Tibial nerve (tissue), 4 donors: ENCODE measurements at regions not wholly inside any gene's neighbourhood (a gene's known extent, or its start where the extent isn't known, plus 50 kb on each side); places are given as distances from the start of the nearest gene placed in this dataset.

ENCODE experiments used
- DNase-seq, 2 donors: peaks; one replicate each; pipeline ENCODE4 v3.0.0-alpha.2; 2019; ENCODE audit warnings: low spot score in 2 of 2
- H3K27ac ChIP-seq, 4 donors: fragments of 200-600 bp; sonication (generic) in 3 of 4; one replicate each; pipeline ENCODE4 v1.5.1; 2017 to 2019; ENCODE audit warnings: mild to moderate bottlenecking in 1 of 4
- H3K27me3 ChIP-seq, 2 donors: fragments of 200-600 bp; sonication (generic) in 1 of 2; one replicate each; pipeline versions ENCODE4 v1.5.1 to v1.6.0; 2017 to 2019
- H3K36me3 ChIP-seq, 3 donors: fragments of 200-600 bp; sonication (generic); one replicate each; pipeline ENCODE4 v1.5.1; 2018 to 2019
- H3K4me1 ChIP-seq, 4 donors: fragments of 200-600 bp; sonication (generic) in 3 of 4; one replicate each; pipeline ENCODE4 v1.5.1; 2017 to 2019
- H3K4me3 ChIP-seq, 4 donors: fragments of 200-600 bp; sonication (generic) in 3 of 4; one replicate each; pipeline ENCODE4 v1.5.1; 2017 to 2019; ENCODE audit warnings: mild to moderate bottlenecking in 1 of 4, moderate library complexity in 1 of 4
- H3K9me3 ChIP-seq, 4 donors: fragments of 200-600 bp; sonication (generic) in 3 of 4; one replicate each; pipeline ENCODE4 v1.5.1; 2017 to 2019
- CTCF ChIP-seq, 5 experiments: fragments of 200-600 bp in 3 of 5; fragments of 450-650 bp in 2 of 5; sonication (generic) in 3 of 5; IDR thresholded peaks; one replicate each; pipeline ENCODE4 v1.5.1; 2016 to 2019; ENCODE audit warnings: antibody characterized with exemption in 5 of 5, mild to moderate bottlenecking in 3 of 5, moderate library complexity in 2 of 5
- EP300 ChIP-seq, 2 donors: sonication (generic); formaldehyde crosslinking; IDR thresholded peaks; one replicate each; pipeline ENCODE4 v1.6.1; 2017; ENCODE audit warnings: antibody characterized with exemption in 2 of 2, mild to moderate bottlenecking in 1 of 2
- POLR2A ChIP-seq, 2 donors: fragments of 450-650 bp; IDR thresholded peaks; one replicate each; pipeline ENCODE4 v1.6.1; 2017; ENCODE audit warnings: antibody characterized with exemption in 2 of 2, mild to moderate bottlenecking in 2 of 2, moderate library complexity in 2 of 2
- WGBS, 2 donors: methylation state at CpG; one replicate each; pipeline ENCODE4 v1.1.5; 2018; 5-methylcytosine and 5-hydroxymethylcytosine counted together

- 90 to 96% methylated on average over 5 of the region's 5 CpGs for WGBS, 2 donors
- TF ChIP-seq EP300 (IDR thresholded peaks at IDR 0.05) (no peak), CTCF (IDR thresholded peaks at IDR 0.05) (no peak), POLR2A (IDR thresholded peaks at IDR 0.05) (no peak)
- Histone ChIP-seq H3K9me3 (no peaks in the 10 kb centered on the region), H3K27me3 (no peaks in the 10 kb centered on the region), H3K27ac (no peak overlapping the region), H3K4me3 (no peak overlapping the region), H3K36me3 (no peaks in the 10 kb centered on the region), H3K4me1 (peaks cover 0 to 13% (median 2%) of the 10 kb centered on the region in 4 donors)
- no peak for DNase-seq
Measured at GRCh38 chr5:38638656-38639055, 82.2 kb upstream of the LIFR start.

GRCh38 chr5:38639377-38640358, 83.2 kb upstream of the LIFR start:
- H3K9me3 ChIP-seq, result no peaks in the 10 kb centered on the region
- H3K4me3 ChIP-seq, result no peak overlapping the region
- no peak for TF ChIP-seq EP300 (IDR thresholded peaks at IDR 0.05)
- TF ChIP-seq CTCF (IDR thresholded peaks at IDR 0.05), result no peak
- no peak for TF ChIP-seq POLR2A (IDR thresholded peaks at IDR 0.05)
- H3K27me3 ChIP-seq, result no peaks in the 10 kb centered on the region
- no peak overlapping the region for H3K27ac ChIP-seq
- H3K4me1 ChIP-seq, result peaks cover 0 to 13% (median 2%) of the 10 kb centered on the region in 4 donors
- DNase-seq, result no peak
- no peaks in the 10 kb centered on the region for H3K36me3 ChIP-seq
- WGBS, 2 donors, result 40 to 47% methylated on average over 6 of the region's 6 CpGs

- TF ChIP-seq POLR2A (IDR thresholded peaks at IDR 0.05) (no peak), CTCF (IDR thresholded peaks at IDR 0.05) (no peak), EP300 (IDR thresholded peaks at IDR 0.05) (no peak)
- no peaks in the 10 kb centered on the region for H3K36me3 ChIP-seq
- 85 to 92% methylated on average over 3 of the region's 3 CpGs for WGBS, 2 donors
- H3K9me3 ChIP-seq, result no peaks in the 10 kb centered on the region
- H3K4me1 ChIP-seq, result peaks cover 0 to 13% (median 2%) of the 10 kb centered on the region in 4 donors
- no peaks in the 10 kb centered on the region for H3K27me3 ChIP-seq
- no peak for DNase-seq
- peak overlapping the region in 1 of 4 donors; percentile 12 for H3K27ac ChIP-seq
- no peak overlapping the region for H3K4me3 ChIP-seq
Measured at GRCh38 chr5:38641003-38641402, 84.6 kb upstream of the LIFR start.

GRCh38 chr5:38642189-38642911, 85.9 kb upstream of the LIFR start:
- TF ChIP-seq EP300 (IDR thresholded peaks at IDR 0.05) (no peak), POLR2A (IDR thresholded peaks at IDR 0.05) (no peak), CTCF (IDR thresholded peaks at IDR 0.05) (no peak)
- peaks cover 0 to 13% (median 2%) of the 10 kb centered on the region in 4 donors for H3K4me1 ChIP-seq
- DNase-seq, result no peak
- H3K4me3 ChIP-seq, result no peak overlapping the region
- WGBS, 2 donors, result 24 to 33% methylated on average over 7 of the region's 7 CpGs
- H3K27ac ChIP-seq, result peak overlapping the region in 1 of 4 donors; percentile 68
- H3K27me3 ChIP-seq, result no peaks in the 10 kb centered on the region
- no peaks in the 10 kb centered on the region for H3K9me3 ChIP-seq
- no peaks in the 10 kb centered on the region for H3K36me3 ChIP-seq

GRCh38 chr5:38643616-38644015, 87.2 kb upstream of the LIFR start:
- H3K27me3 ChIP-seq, result no peaks in the 10 kb centered on the region
- no peak overlapping the region for H3K27ac ChIP-seq
- peaks cover 0 to 13% (median 2%) of the 10 kb centered on the region in 4 donors for H3K4me1 ChIP-seq
- no peak overlapping the region for H3K4me3 ChIP-seq
- WGBS, 2 donors, result 91 to 99% methylated on average over 4 of the region's 4 CpGs
- no peak for DNase-seq
- H3K36me3 ChIP-seq, result no peaks in the 10 kb centered on the region
- H3K9me3 ChIP-seq, result no peaks in the 10 kb centered on the region
- no peak for TF ChIP-seq POLR2A (IDR thresholded peaks at IDR 0.05)
- no peak for TF ChIP-seq CTCF (IDR thresholded peaks at IDR 0.05)
- TF ChIP-seq EP300 (IDR thresholded peaks at IDR 0.05), result no peak
